GM18520 (cell line): ENCODE measurements at regions not wholly inside any gene's neighbourhood (a gene's known extent, or its start where the extent isn't known, plus 50 kb on each side); places are given as distances from the start of the nearest gene placed in this dataset.

Experiments
- ATAC-seq: cut with Tn5 transposase; IDR thresholded peaks from one replicate; pipeline ENCODE4 v1.9.1; 2021; ENCODE audit not compliant: unreplicated experiment

DNA sequence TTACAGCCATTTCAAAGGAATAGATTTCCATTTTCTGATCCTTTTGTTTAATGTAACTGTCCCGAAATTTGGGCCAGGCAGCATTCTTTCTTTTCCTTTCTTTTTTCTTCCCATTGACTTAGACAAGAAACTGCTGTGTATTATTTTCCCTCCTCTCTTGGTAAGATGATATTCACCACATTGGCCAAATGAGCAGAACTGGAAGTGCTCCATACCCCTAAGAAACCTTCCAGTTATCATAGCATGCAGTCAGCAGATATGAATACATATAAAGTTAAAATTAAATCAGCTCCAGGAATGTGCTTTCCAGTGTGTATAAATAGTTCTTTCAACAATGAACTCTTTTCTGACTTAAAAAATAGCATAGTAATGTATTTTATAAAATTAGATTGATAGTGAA, 168.5 kb upstream of the GAS1 start:
- ATAC-seq = no peak

DNA sequence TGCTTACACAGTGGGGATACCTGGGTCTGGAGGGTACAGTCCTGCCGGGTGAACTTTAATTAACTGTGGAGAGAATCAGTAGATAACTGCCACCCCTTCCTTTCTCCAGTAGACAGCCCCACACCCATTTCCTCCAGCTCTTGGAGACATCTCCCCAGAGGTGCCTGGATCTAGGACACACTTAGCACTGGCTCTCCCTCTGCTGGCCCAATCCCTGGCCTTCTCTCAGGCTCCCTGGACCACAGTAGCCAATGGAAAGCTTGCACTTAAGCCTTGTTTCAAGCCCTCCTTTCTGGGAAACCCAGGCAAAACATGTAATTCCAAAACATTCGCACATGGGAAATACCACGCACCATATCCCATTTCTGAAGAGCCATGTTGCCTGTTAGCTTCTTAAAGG, 169.2 kb upstream of the GAS1 start:
- no peak for ATAC-seq

- no peak for ATAC-seq
Measured at GRCh38 chr9:87118594-87118993, 171.3 kb upstream of the GAS1 start.

DNA sequence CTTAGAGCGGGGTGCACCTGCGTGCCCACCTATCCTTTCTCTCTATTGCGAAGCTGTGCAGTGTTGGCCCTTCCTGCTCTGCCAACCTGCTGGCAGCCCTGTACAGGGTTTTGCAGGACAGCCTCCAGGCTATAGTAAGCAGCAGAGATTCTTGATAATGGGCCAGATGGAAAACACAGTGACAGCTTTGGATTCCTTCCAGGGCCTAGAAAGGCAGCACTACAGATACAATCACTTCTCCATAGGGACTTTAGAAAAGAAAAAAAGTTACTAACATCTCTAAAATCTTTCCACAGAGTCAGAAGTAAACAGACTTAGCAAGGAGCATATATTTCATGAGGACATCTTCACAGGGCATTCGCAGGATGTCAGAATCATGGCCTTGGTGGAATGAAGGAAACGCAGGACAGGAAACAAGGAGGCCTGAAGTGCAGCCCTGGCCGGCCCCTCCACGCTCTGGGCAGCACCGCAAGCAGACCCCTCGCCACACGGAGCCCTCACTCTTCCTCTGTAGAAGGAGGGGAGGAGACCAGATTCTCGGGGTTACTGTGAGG, 172.1 kb upstream of the GAS1 start:
- ATAC-seq = no peak

DNA sequence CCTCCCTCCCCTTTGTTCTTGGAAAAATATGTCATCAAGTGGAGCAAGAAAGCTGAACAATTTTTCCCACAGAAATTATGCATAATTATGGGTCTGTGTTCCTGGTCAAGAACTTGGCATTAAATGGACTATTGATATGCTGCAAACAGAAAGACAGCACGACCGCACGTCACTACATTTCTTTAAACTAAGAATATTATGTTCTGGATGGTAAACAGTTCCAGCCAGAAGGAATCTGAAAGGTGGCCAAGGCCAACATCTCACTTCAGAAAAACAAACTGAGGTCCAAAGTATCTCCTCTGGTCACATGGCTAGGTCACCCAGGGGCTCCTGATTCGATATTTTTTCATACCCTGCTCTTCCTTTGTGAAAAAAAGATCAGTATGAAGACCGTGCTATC, 173.3 kb upstream of the GAS1 start:
- no peak for ATAC-seq

DNA sequence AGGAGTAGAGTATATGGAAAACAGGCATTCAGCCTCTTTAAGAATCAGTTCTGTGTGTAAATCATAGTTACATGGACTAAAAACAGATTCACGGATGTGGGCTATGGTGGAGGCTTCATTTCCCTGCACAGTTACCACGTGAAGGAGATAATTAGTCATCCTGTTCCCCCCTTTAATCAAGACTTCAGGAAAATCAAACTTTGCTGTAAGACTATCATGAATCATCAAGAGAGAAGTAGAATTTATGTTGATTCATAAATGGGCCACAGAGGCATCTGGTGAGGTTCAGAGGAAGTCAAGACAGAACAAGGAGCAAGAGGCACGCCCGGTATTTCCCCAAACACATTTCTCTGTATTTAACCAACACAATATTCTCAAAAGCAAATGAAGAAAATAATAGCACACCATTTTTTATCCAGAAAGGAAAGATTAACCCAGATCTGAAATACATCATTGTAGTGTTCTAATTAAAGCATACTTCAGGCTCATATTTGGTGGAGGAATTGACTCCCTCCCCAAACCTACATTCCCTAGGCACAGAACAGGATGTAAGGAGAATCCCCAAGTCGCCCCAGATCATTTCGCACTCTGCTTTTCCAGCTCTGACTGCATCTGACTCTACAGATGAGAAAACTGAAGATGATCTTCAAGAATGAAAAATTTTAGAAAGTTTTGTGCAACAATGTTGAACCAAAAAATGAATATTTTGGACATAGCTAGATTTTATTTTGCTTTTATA, 175.8 kb upstream of the GAS1 start:
- ATAC-seq = no peak

GRCh38 chr9:87123830-87124229, 176.5 kb upstream of the GAS1 start:
- no peak for ATAC-seq

- ATAC-seq = no peak
Measured at GRCh38 chr9:87125819-87126218, 178.5 kb upstream of the GAS1 start.

DNA sequence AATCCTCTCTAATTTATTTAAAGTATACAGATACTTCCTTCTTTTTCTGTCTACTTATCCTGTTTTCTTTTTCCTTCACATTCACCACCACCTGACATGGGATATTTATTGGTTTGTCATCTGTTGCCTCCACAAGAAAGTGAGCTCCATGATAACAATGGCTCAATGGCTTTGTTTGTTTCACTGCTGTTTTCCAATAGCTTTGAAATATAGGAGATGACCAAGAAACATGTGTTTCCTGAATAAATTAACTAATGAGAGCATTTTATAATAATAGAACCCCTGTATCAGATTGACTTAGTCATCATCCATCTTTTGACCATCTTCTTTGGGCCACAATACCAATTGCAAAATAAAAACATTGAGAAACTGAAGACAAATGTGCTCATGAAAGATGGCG, 180.2 kb upstream of the GAS1 start:
- ATAC-seq = no peak

GRCh38 chr9:87127978-87128614, 180.8 kb upstream of the GAS1 start:
- ATAC-seq = no peak

GRCh38 chr9:87128844-87129493, 181.7 kb upstream of the GAS1 start:
- no peak for ATAC-seq

DNA sequence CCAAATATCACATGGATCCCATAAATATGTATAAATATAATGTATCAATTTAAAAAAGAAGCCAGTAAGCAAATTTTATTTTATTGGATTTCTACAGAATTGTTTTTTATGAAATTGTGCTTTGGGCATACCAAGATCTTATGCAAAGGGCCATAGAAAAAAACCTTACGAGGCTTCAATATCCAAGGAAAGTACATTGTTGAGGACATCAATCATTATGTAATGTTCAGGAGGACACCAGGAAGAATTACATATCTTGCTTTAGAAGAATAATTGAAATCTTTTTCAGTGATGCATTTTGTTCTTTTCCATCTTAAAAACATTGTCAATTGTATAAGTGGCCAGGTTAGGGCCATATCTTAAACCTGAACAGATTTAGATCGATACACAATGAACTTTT, 187.8 kb upstream of the GAS1 start:
- ATAC-seq = no peak

GRCh38 chr9:87137718-87138117, 190.4 kb upstream of the GAS1 start:
- no peak for ATAC-seq

GRCh38 chr9:87138128-87139040, 191.1 kb upstream of the GAS1 start:
- ATAC-seq = no peak

DNA sequence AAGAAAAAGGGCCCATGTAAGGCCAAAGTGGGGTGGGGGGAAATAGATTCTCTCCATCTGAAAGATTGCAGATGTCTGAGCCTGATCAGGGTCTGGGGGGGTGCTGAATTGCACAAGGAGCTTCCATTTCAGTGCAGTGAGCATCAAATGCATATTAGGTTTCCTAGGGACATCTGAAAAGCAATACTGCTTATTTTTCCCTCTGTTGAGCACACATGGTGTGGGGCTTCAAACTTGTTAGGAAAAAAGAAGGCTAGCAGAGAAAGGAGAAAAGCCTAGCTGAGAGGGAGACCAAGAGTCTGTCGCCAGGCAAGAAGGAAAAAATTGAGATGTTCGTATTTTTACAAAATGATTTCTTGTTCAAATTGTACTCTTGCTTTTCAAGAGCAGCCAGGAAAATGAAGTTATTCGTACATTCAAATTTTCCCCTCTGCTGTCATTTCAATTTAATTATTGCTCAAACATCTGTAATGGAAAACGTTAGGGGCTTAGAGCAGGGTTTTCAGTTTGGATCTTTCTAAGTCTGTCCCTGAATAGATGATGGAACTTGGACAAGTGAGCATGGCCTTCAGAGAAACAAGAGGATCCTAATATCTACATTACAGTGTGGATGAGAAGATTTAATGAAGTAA, 191.9 kb upstream of the GAS1 start:
- no peak for ATAC-seq

DNA sequence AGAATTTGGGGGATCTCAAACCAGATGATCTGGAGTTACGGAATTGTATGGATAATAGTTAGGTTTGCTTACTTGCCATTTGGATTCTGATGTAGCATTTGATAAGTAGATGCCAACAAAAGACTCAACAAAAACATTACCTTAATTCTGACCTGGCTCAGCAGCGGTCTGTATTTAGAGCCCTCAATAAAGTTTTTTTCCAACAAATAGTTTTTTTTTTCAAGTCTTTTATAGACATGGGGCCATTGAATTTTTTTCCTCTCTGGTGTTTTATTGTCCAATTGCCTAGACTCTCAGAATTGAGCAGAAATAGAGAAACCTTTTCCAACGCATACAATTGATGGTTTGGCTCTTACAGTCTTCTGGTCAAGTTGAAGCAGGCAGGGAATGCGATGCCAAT, 192.8 kb upstream of the GAS1 start:
- ATAC-seq = no peak

- ATAC-seq = no peak
Measured at GRCh38 chr9:87140605-87141109, 193.4 kb upstream of the GAS1 start.

DNA sequence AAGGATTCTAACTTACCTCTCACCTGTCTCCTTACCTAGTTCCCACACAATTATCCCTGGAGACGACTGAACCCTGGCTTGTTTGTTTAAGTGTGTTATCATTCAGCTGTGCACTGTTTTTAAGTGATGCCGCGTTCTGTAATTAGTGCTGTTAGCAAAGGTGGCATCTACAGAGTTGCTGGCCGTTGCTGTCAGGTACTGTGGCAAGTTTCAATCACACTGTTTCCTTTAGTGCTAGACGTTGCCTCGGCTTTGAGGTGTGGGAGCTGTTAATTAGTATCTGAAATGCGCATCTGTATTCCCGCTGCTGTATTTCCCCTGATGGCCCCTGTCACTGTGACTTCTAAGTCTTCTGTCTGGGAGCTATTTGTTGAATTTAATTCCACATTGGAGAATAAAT, 193.8 kb upstream of the GAS1 start:
- no peak for ATAC-seq

DNA sequence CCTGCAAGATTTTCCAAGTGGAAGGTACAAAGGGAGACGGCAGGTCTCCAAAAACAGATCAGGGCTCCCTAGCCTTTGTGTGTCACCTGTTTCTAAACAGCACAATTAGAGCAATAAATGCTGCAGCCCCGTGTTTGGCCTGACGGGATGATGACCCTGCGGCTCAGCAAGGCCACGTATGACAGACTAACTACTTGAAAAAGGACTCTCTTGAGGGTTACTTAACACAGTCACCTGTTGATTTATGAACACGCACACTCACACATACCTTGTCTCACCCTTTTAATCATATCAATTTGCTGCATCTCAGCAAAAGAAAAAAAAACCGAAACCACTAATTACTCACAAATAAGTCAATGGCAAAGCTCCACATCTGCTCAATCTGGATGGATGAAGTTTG, 199.6 kb upstream of the GAS1 start:
- ATAC-seq = no peak

DNA sequence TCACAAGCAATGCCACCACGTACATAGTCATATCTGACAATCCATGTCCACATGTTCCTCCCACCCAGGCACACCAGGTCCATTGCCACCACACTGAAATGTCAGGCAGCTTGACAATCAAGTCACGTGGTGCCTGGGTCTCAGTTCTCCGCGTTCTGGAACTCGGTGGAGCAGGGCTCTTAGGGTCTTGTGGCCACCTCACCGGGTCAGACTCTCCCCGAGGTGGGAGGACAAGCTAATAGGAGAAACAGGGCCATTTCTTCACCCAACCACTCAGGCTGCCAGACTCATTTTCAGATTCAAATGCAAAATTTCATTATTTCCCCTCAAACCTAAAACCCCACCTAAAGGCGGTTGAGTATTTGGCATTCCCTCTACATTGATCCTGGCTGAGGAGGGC, 200.5 kb upstream of the GAS1 start:
- ATAC-seq = no peak
